Stimulated activated CD8-positive, alpha-beta memory T cell treated with anti-CD3 and anti-CD28 coated beads, Interleukin-2, amount 100 ng/mL, for 1 hour (primary cell): ENCODE measurements at regions not wholly inside any gene's neighbourhood (a gene's known extent, or its start where the extent isn't known, plus 50 kb on each side); places are given as distances from the start of the nearest gene placed in this dataset.

Experiments
- DNase-seq, 2 donors: peaks; one replicate each; pipeline ENCODE4 v3.0.0-alpha.2; 2020; ENCODE audit warnings: low read depth in 2 of 2

DNA sequence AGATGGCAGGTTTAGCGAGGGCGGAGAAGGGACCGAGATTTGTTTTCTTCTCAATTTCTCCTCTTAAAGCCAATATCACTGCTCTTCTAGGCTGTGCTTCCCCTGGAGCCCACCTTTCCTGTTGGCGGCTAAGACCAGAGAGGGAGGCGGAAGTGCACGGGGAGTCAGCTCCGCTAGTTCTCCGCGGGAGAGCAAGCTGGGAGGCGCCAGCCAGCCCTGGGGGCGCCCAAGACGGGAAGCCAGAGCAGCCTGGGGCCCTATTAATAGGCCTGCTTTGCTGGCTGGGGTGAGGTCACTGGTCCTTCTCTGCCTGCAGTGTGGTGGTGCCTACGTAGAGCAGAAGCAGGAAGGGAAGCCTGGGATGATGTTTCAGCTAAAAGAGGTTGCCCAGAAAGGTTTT is 61.6 kb downstream of the LSM5 start:
- no peak for DNase-seq

DNA sequence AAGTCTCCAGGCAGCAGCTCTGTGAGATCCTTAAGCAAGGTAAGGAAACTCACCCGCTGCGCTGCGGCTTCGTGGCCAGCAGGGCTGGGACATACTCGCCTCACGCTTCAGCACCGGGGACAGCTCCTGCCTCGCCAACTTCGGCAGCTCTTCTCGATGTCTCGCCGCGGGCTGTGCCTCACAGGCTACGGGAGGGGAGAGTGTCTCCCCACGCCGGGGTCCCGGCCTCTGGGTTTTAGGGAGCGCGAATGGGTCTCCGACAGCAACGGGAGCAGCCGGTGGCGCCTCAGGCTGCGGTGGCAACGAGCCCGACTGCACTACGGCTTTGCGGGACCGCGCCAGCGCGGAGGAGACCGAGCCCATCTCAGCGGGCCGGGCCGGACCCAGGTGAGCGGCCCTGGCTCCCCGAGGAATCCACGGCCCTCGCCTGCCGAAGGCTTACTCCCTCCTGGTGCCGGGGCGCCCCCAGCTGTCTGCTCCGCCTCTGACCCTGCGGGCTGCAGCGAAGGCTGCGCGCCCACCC is 62.4 kb downstream of the LSM5 start:
- DNase-seq: peak; percentile 2 to 17

DNA sequence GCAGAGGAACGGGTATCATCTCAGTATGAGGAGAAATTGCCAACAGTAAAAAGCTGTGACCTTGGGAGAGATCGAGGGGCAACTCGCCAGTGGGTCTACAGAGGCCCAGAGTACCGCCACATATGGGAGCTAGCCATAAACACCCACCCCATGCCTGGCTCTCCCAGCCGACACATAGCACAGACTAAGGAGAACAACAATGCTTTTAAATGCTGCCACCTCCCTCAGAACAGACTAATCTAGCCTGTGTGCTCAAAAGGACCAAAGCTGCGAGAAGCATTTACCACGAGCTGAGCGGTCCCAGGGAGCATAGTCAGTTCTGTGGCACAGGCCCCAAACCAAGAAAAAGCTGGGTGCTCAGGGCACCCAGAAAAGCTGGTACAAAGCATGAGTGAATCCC is 73.3 kb downstream of the LSM5 start:
- DNase-seq: no peak

DNA sequence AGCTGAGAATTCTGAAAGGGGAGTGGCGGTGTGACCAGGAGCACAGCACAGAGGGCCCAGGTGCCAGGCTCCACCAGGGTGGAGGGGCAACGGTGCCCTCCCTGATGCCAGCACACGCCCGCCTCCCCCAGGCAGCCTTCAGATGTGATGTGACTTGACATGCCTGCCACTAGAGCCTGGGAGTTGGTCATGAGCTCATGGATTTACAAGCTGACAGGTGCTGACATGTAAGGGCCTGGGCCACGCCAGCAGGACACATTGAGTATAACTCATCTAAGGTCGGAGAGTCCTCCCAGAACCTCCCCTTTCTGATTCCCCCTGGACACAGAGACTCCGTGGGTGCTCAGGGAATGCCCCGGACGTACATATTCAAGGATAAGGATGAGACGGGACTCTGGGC is 74.2 kb downstream of the LSM5 start:
- no peak for DNase-seq

DNA sequence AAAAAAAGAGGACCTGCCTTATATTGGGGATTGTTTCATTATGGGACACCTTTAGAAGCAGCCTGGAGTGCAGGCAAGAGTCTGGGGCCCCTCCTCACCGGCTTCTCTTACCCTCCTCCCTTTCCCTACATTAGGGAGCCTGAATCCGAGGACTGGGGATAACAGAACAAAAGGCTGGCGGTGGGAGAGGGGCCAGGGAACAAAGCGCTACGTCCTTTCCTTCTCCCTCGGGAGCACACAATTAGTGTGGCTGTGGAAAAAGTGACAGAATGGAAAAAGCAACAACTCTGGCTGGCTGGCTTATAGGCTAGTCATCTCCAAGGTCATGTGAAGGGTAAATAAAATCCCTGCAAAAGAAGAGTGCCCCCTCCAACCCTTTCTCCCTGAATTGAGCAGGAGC is 74.7 kb downstream of the LSM5 start:
- no peak for DNase-seq

DNA sequence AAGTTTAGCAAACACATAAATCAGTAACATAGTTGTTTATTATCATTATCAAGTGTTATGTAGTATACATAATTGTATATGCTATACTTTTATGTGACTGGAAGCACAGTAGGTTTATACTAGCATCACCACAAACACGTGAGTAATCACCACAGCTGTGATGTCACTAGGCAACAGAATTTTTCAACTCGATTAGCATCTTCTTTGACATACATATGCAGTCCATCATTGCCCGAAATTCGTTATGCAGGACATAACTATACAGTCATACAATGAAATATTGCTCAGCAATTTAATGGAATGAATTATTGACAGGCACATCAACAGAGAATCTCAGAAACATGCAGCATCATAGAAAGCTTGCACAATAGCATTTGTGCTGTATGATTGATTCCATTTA is 77.7 kb downstream of the LSM5 start:
- DNase-seq: no peak

DNA sequence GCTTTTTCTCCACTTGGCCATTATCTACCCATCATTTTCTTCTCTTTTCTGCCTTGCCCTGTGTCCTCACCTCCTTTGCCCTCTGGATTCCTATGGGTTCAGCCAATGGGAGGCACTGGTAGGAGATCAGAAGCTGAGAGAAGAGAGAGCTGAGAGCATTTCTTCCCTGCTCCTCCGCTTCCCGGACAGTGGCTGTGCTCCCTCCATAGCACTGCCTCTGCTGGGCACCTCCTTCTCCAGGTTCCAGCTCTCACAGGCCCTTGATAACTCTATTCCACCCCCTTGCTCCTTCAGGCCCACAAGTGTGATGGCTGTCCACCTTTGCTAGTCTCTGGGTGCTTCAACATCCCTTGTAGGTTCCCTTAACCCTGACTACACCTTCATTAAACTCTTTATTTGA is 79.6 kb downstream of the LSM5 start:
- DNase-seq: no peak

DNA sequence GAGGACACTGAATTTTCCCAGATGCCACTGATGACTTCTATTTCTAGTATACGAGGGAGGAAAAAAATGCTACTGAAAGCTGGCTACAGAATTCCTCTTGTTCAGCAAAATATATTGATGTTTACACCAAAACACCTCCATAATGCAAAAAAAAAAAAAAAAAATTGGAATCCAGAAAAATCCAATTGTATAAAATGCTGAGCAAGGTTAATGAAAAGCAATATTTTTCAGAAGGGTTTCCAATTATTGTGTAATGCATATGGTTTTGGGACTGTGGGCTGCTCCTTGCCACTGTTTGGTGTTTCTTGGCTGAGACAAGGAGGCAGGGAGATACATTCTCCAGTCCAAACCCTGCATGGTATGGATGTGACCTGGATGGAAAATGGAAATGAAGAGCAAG is 83.8 kb downstream of the LSM5 start:
- DNase-seq: no peak

DNA sequence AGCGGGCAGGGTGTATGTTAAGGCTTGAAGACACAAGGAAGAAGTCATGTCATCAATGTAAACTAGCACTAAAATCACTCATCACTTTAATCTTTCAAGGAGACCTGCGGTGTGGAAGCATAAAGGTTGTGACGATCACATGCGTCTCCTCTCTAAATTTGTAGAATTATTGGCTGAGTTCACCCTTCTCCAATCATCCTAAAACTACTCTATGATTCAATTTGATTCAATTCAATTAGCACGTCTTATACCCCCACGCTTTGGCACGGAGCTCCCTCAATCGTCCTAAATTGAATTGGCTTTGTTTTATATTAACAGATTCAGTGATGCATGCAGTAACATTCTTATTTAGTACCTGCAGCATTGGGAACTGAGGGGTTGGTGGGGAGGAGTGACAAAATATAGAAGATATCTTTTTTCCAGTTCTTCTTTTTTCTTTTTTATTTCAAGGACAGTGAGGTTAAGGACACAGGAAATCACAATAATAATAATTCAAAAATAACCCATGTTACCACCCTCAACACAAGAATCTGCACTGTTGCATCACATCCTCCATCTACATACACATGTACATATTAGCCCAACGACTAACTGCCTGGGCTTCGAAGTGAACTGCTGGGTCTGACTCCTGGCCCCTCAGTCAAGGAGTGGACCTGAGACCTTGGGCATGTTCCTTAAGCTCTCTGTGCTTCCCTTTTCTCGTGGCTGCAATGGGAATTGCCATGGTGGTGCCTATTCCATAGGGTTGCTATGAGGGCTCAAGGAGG is 86.5 kb downstream of the LSM5 start:
- no peak for DNase-seq

DNA sequence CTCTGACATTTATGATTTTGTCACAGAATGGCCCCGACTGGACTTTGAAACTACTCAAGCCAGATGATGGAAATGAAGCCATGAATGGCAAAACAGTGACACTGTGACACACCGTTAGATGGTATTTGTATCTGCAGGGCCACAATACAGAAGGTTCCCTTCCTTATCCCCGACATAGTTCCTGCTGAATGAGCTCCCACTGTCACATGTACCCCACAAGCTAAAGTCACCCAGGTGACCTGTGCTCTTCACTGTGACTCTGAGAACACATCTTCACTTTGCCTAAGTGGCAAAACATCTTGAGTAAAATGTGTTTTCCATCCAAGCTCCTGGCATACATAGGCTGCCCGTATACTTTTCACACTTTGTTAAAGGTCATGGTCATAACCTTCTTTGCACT is 89.5 kb downstream of the LSM5 start:
- DNase-seq: no peak

DNA sequence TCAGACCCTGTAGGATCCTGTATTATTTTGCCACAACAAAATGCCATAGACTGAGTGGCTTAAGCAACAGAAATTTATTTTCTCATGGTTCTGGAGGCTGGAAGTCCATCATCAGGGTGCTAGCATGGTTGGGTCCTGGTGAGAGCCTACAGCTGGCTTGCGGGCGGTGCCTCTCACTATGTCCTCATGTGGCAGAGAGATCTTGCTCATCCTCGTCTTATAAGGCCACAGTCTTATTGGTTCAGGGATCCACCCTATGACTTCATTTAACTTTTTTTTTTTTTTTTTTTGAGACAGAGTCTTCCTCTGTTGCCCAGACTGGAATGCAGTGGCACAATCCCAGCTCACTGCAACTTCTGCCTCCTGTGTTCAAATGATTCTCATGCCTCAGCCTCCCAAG is 90.9 kb downstream of the LSM5 start:
- DNase-seq: no peak

DNA sequence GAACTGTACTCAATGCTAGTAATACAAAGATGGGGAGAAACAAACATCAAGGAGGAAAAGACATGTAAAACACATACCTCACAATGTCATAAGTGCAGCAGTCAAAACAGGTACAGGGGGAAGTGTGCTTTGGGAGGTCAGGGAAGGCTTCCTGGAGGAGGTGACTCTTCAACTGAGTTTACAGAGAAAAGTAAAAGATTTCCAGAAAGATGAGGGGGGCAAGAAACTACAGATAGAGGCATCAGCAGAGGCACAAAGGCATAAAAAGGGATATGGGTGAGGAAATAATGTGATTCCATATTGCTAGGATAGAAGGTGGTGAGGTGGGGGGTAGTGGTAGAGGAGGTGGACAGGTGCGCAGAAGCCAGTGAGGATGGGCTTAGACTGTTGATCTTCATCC is 95.0 kb downstream of the LSM5 start:
- DNase-seq: no peak

DNA sequence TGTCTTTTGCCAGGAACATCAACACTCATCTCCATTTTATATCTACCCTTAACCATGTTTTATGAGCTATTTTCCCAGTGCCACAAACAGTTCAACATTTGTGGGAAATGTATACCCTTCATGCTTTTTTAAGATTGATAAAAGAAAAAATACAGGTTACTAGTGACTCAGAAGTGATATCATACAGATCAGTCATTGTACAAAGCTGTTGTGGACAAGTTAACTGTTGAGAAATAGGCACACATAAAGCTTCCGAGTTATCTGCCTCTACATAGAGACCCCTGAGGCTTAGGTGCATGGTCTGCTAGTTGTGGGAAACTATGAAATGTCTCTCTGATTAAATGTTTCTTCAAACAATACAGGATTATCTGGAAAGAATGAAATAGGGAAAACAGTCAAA is 96.3 kb downstream of the LSM5 start:
- no peak for DNase-seq

DNA sequence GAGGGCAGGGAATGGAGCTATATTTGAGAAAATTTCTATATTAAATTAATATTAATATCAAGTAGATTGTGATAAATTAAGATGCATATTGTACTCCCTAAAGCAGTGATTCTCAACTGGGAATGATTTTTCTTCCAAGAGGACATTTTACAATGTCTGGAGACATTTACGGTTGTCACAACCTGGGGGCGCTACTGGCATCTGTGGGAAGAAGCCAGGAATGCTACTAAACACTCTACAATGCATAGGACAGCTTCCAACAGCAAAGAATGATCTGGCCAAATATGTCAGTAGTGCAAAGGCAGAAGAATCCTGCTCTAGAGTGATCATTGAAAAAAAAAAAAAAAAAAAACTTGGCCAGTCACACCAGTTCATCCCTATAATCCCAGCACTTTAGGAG is 100.0 kb downstream of the LSM5 start:
- DNase-seq: no peak

DNA sequence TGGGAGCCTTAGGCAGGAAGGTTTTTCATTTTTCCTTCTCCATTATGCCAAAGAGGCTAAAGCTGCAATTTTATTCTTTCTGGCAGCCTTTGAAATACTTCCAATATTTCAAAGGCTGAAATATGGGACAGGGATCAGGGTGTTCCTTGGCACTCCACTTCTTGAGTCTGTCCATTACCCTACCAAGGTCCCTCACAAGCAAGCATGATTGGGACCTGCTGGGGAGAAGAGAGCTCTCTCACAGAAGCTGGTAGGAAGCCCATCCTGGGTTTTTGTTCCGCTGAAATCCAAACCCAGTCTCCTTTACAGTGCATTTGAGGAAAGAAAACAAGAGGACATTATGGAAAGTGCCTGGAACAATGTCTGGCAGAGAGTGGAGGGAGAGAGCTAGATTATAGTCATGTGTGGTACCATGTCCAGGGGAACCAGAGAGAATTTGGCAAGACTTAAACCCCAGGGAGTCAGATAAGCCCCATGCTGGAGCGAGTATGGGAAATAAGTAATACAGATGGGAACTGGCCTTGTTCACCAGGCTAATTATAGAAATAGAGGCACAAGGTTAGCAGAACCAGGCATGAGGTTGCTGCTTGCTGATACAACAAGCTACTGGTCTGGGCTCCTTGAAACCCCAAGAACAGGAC is 104.7 kb downstream of the LSM5 start:
- no peak for DNase-seq

DNA sequence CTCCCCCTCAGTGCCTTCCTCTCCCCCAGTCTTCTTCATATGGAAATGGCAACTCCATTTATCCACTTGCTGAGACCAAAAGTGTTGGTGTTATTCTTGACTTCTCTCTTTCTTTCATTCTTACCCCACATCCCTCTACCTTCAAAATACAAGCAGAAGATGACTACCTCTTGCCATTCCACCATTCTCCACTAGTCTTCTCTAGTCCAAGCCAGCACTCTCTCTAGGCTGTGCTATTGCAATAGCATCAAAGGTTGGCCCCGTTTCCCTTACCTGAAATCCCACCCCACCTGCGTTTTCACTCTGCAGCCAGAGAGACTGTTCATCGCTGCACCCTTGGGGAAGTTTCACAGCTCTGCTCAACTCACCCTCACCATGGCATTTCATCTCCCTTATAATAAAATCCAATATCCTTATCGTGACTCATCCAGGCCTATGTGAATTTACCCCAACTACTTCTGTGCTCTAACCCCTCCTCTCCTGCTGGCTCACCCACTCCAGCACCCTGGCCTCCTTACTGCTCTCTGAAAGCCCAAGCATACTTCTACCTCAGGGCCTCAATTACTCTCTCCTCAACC is 109.1 kb downstream of the LSM5 start:
- no peak for DNase-seq

DNA sequence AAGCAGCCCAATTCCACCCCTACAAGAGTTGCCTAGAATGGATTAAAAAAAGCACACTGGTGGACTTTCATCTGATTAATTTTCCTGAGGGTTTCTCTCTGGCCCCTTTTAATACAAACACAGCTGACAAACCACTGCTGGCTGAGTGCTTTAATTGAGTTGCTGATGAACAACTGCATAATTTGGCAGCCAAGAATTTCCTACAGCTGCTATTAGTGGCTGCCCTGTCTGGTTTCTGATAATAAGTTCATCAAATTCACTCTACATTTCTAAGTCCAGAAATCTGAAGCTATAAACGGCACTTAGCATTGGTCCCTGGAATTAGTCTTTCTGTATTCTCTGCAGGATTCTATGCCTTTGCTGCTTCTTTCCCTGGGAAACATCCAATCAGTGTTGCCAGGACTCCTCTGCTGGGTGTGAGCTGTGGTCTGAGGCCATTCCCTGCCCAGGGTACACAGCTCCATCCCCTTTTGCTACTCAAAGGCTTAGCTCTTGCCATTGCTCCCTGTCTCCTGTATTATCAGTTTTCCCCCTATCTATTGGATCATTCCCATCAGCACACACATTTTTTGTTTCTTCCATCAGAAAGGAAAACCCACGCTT is 110.6 kb downstream of the LSM5 start:
- no peak for DNase-seq

DNA sequence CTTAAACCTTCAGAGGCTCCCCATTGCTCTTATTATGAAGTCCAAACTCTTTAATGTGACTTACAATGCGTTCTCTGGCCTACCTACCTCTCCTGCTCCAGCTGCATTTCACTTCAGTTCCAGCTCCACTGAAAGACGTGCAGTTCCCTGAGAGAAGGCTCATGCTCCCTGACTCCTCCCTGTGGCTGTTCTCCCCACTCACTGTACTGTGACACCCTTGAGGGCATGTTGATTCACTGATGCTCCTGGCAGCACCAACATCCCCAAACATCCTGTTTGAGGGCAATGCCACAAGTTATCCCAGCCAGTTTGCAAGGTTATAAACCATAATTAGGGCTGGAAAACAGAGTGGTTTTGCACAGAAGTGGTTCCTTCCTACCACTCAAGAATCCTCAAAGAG is 111.2 kb downstream of the LSM5 start:
- no peak for DNase-seq

DNA sequence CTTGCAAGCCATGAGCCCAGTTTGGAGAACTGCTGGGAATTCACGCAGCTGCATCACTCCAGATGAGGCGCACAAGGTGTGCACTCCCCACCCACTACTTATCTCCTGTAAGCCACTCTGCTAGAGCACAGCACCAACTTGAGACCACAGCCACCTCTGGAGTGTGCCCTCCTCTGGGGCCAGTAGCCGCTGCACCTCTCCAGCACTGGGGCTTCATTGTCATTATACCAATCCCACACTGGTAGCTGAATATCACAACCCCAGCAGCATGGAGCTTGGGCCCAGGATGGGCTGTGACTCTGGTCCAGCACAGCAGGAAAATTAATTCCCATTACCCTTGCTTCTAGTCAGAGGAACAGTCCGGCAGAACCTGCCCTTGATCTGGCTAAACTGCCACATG is 125.6 kb downstream of the LSM5 start:
- no peak for DNase-seq

DNA sequence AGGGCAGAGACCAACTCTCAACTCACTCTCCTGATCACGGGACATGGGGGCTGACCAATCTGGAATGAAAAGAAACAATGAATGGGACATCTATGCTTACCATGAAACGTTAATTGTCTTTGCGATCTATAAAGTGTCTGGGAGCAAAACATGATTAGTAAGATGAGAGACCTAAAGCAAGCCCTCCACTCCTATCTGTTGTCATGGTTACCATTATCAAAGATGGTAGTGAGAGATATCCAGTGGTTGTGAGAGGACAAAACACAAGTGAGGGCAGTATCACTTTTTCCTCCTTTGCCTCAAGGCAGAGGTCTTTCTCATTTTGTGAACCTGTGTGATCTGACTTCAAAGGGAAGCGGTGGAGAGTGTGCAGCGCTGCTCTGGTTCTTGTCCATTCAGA is 130.1 kb downstream of the LSM5 start:
- no peak for DNase-seq

DNA sequence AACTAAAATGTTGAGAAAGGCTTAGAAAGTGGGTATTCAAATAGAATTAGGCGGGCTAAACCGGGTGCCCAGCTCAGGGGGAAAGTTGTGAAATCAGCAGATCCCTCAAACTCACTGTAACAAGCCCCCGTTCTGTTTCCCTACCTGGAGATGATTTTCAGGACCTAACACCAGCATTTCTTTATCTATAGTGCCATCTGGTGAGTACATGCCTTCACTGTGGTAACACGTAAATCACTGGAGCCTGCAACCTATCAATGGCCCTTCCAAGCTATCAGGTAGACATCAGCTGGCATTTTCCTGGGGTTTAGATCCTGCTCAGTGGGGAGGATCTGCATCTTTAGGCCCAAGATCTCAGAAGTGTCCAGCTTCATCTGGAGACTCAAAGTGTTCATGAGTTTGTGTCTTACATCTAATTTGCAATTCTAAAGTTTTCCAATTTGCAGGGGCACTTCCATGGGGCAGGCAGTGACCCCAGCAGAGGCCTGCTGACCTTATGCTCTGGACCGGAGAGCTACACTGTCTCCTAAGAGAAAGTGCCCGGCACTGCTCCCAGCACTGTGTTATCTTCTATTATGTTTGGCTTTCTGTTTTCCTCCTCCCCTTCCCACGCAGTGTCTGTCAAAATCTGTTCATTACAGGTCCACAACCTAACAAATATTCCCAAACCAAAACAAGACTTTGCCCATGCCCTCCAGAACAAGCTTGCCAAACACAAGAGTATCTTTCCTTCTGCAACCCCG is 132.5 kb downstream of the LSM5 start:
- no peak for DNase-seq

DNA sequence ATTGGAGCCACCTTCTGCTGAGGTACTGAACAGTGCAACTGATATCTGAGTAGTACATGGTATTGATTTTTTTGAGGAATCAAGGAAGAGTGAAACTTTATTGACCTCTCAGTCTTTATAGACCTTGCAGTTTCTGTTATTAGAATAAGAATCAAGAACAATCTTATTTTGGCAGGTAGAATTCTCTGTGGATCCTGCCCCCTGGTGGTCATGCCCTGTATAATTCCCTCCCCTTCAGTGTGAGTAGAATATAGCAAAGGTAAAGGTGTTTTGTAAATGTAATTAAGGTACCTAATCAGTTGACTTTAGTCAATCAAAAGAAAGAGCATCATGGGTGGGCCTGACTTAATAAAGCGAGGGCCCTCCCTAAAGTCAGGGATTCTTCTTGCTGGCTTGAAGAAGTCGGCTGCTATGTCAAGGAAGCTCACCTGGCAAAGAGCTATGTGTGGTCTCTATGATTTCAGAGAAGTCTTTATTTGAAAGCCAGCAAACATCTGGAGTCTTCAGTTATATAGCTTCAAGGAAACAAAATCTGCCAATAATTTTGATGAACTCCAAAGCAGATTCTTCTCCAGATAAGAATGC is 142.8 kb downstream of the LSM5 start:
- DNase-seq: no peak
